Neural cell (in vitro differentiated cells): ENCODE measurements at regions not wholly inside any gene's neighbourhood (a gene's known extent, or its start where the extent isn't known, plus 50 kb on each side); places are given as distances from the start of the nearest gene placed in this dataset.

Source experiments
- H2AFZ ChIP-seq: fragments of 200-600, 300-800 bp; sonication (generic), shearing (Covaris generic); 2 replicates; pipeline ENCODE4 v1.6.0; 2014; ENCODE audit warnings: low read depth, mild to moderate bottlenecking, antibody characterized with exemption, low read length, moderate library complexity
- H3F3A ChIP-seq: fragments of 200-600 bp; shearing (Covaris generic); 2 replicates; pipeline ENCODE4 v1.6.1; 2016; ENCODE audit warnings: mild to moderate bottlenecking, moderate library complexity, mixed read lengths, antibody characterized with exemption, low read length; ENCODE audit not compliant: insufficient read depth, poor library complexity, severe bottlenecking
- H3K27ac ChIP-seq: fragments of 200-600, 300-800 bp; sonication (generic), shearing (Covaris generic); 2 replicates; pipeline ENCODE4 v1.5.1; 2014; ENCODE audit warnings: mild to moderate bottlenecking, low read length, moderate library complexity
- H3K27me3 ChIP-seq: fragments of 300-800, 200-600 bp; sonication (generic), shearing (Covaris generic); 2 replicates; pipeline ENCODE4 v1.6.0; 2014; ENCODE audit warnings: mild to moderate bottlenecking, low read depth, low read length, moderate library complexity; ENCODE audit not compliant: insufficient read depth
- H3K36me3 ChIP-seq: fragments of 300-800, 200-600 bp; sonication (generic), shearing (Covaris generic); 2 replicates; pipeline ENCODE4 v1.5.1; 2014; ENCODE audit warnings: mild to moderate bottlenecking, antibody characterized with exemption, low read length, moderate library complexity; ENCODE audit not compliant: insufficient read depth
- H3K4me2 ChIP-seq: fragments of 300-800, 200-600 bp; sonication (generic), shearing (Covaris generic); 2 replicates; pipeline ENCODE4 v1.6.0; 2014; ENCODE audit warnings: mild to moderate bottlenecking, low read length
- H3K4me3 ChIP-seq: fragments of 300-800, 200-600 bp; sonication (generic), shearing (Covaris generic); 2 replicates; pipeline ENCODE4 v1.5.1; 2014; ENCODE audit warnings: mild to moderate bottlenecking, low read length, moderate library complexity
- H3K79me2 ChIP-seq: fragments of 200-600 bp; shearing (Covaris generic); replicated peaks from 2 replicates; pipeline ENCODE4 v1.6.0; 2014; ENCODE audit warnings: mild to moderate bottlenecking, low read length, moderate library complexity; ENCODE audit not compliant: insufficient read depth
- H3K9ac ChIP-seq: fragments of 300-800, 200-600 bp; sonication (generic), shearing (Covaris generic); 2 replicates; pipeline ENCODE4 v1.6.1; 2016; ENCODE audit warnings: mild to moderate bottlenecking, low read length, mixed read lengths
- H3K9me2 ChIP-seq: fragments of 200-600 bp; shearing (Covaris generic); 2 replicates; pipeline ENCODE4 v1.6.1; 2016; ENCODE audit warnings: mild to moderate bottlenecking, low read length, mixed read lengths; ENCODE audit not compliant: insufficient read depth
- H3K9me3 ChIP-seq: fragments of 200-600, 300-800 bp; sonication (generic), shearing (Covaris generic); 2 replicates; pipeline ENCODE4 v1.6.1; 2016; ENCODE audit warnings: mild to moderate bottlenecking, mixed run types, low read length, moderate library complexity, mixed read lengths
- H4K20me1 ChIP-seq: fragments of 200-600 bp; shearing (Covaris generic); 2 replicates; pipeline ENCODE4 v1.6.1; 2016; ENCODE audit warnings: mild to moderate bottlenecking, mixed run types; ENCODE audit not compliant: insufficient read depth
- EP300 ChIP-seq: fragments of 450-650 bp; conservative IDR thresholded peaks from 2 replicates; pipeline ENCODE4 v1.6.1; 2014; ENCODE audit warnings: antibody characterized with exemption, mild to moderate bottlenecking, moderate library complexity; ENCODE audit not compliant: poor library complexity, severe bottlenecking
- EZH2 ChIP-seq: fragments of 200-600, 300-800 bp; shearing (Covaris generic), sonication (generic); IDR thresholded peaks from 2 replicates; pipeline ENCODE4 v1.6.1; 2014; ENCODE audit warnings: antibody characterized with exemption, low read length, borderline replicate concordance, mild to moderate bottlenecking; ENCODE audit not compliant: insufficient read depth, poor library complexity, severe bottlenecking
- MXI1 ChIP-seq: fragments of 450-650 bp; conservative IDR thresholded peaks from 2 replicates; pipeline ENCODE4 v1.6.1; 2014; ENCODE audit warnings: antibody characterized with exemption, mild to moderate bottlenecking; ENCODE audit not compliant: poor library complexity, severe bottlenecking
- POLR2AphosphoS5 ChIP-seq: IDR thresholded peaks from 2 replicates; pipeline ENCODE4 v1.6.1; 2012
- RAD21 ChIP-seq: fragments of 450-650 bp; conservative IDR thresholded peaks from 2 replicates; pipeline ENCODE4 v1.6.1; 2014; ENCODE audit warnings: antibody characterized with exemption, mild to moderate bottlenecking, moderate library complexity
- SMC3 ChIP-seq: fragments of 450-650 bp; conservative IDR thresholded peaks from 2 replicates; pipeline ENCODE4 v1.6.1; 2014; ENCODE audit warnings: antibody characterized with exemption, mild to moderate bottlenecking, moderate library complexity; ENCODE audit not compliant: poor library complexity
- TAF1 ChIP-seq: IDR thresholded peaks from 2 replicates; pipeline ENCODE4 v1.6.1; 2012; ENCODE audit warnings: low read depth
- TF ChIP-seq, protein P1 (sequence below): IDR thresholded peaks from 2 replicates; pipeline ENCODE4 v1.6.1; 2012; ENCODE audit warnings: borderline replicate concordance
- TF ChIP-seq, protein P2 (sequence below): fragments of 450-650 bp; IDR thresholded peaks from 2 replicates; pipeline ENCODE4 v1.5.1; 2014; ENCODE audit warnings: antibody characterized with exemption, mild to moderate bottlenecking, moderate library complexity; ENCODE audit not compliant: poor library complexity, severe bottlenecking

- Histone ChIP-seq H3K79me2 (no peaks in the 10 kb centered on the region), H3K9me2 (no peaks in the 10 kb centered on the region), H3K4me3 (no peak overlapping the region), H3F3A (no peaks in the 10 kb centered on the region), H4K20me1 (no peaks in the 10 kb centered on the region), H3K36me3 (no peaks in the 10 kb centered on the region), H2AFZ (no peak overlapping the region), H3K9me3 (no peaks in the 10 kb centered on the region), H3K27ac (no peak overlapping the region), H3K4me2 (no peak overlapping the region), H3K9ac (no peak overlapping the region), H3K27me3 (no peaks in the 10 kb centered on the region)
- TF ChIP-seq TAF1 (no peak), MXI1 (no peak), EZH2 (no peak), RAD21 (no peak), POLR2AphosphoS5 (no peak), EP300 (no peak), SMC3 (no peak)
- TF ChIP-seq, protein P1, sequence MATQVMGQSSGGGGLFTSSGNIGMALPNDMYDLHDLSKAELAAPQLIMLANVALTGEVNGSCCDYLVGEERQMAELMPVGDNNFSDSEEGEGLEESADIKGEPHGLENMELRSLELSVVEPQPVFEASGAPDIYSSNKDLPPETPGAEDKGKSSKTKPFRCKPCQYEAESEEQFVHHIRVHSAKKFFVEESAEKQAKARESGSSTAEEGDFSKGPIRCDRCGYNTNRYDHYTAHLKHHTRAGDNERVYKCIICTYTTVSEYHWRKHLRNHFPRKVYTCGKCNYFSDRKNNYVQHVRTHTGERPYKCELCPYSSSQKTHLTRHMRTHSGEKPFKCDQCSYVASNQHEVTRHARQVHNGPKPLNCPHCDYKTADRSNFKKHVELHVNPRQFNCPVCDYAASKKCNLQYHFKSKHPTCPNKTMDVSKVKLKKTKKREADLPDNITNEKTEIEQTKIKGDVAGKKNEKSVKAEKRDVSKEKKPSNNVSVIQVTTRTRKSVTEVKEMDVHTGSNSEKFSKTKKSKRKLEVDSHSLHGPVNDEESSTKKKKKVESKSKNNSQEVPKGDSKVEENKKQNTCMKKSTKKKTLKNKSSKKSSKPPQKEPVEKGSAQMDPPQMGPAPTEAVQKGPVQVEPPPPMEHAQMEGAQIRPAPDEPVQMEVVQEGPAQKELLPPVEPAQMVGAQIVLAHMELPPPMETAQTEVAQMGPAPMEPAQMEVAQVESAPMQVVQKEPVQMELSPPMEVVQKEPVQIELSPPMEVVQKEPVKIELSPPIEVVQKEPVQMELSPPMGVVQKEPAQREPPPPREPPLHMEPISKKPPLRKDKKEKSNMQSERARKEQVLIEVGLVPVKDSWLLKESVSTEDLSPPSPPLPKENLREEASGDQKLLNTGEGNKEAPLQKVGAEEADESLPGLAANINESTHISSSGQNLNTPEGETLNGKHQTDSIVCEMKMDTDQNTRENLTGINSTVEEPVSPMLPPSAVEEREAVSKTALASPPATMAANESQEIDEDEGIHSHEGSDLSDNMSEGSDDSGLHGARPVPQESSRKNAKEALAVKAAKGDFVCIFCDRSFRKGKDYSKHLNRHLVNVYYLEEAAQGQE, result no peak
- TF ChIP-seq, protein P2, sequence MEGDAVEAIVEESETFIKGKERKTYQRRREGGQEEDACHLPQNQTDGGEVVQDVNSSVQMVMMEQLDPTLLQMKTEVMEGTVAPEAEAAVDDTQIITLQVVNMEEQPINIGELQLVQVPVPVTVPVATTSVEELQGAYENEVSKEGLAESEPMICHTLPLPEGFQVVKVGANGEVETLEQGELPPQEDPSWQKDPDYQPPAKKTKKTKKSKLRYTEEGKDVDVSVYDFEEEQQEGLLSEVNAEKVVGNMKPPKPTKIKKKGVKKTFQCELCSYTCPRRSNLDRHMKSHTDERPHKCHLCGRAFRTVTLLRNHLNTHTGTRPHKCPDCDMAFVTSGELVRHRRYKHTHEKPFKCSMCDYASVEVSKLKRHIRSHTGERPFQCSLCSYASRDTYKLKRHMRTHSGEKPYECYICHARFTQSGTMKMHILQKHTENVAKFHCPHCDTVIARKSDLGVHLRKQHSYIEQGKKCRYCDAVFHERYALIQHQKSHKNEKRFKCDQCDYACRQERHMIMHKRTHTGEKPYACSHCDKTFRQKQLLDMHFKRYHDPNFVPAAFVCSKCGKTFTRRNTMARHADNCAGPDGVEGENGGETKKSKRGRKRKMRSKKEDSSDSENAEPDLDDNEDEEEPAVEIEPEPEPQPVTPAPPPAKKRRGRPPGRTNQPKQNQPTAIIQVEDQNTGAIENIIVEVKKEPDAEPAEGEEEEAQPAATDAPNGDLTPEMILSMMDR, result no peak
Observed at GRCh38 chr6:6942831-6943230, 164.9 kb upstream of the RREB1 start.

GRCh38 chr6:6943421-6943820 is 164.3 kb upstream of the RREB1 start:
- H3K27ac ChIP-seq, result no peak overlapping the region
- no peaks in the 10 kb centered on the region for H4K20me1 ChIP-seq
- H3F3A ChIP-seq, result no peaks in the 10 kb centered on the region
- H3K4me3 ChIP-seq, result no peak overlapping the region
- TF ChIP-seq, protein P1, result no peak
- no peak for TF ChIP-seq RAD21
- H3K9ac ChIP-seq, result no peak overlapping the region
- H3K79me2 ChIP-seq, result no peaks in the 10 kb centered on the region
- H3K36me3 ChIP-seq, result no peaks in the 10 kb centered on the region
- H3K4me2 ChIP-seq, result no peak overlapping the region
- H3K27me3 ChIP-seq, result no peaks in the 10 kb centered on the region
- H3K9me3 ChIP-seq, result no peaks in the 10 kb centered on the region
- no peak overlapping the region for H2AFZ ChIP-seq
- no peaks in the 10 kb centered on the region for H3K9me2 ChIP-seq
